Prostate gland (tissue), 2 donors: ENCODE measurements at regions not wholly inside any gene's neighbourhood (a gene's known extent, or its start where the extent isn't known, plus 50 kb on each side); places are given as distances from the start of the nearest gene placed in this dataset.

Source experiments
- DNase-seq: peaks from one replicate; pipeline ENCODE4 v3.0.0-alpha.2; 2019; ENCODE audit warnings: low spot score
- H3K27ac ChIP-seq, 2 donors: fragments of 200-600 bp; sonication (generic); 2 replicates each; pipeline ENCODE4 v1.5.1; 2017 to 2019
- H3K27me3 ChIP-seq: fragments of 200-600 bp; sonication (generic); replicated peaks from 2 replicates; pipeline ENCODE4 v1.5.1; 2019; ENCODE audit not compliant: insufficient read depth
- H3K36me3 ChIP-seq, 2 donors: fragments of 200-600 bp; sonication (generic); 1 replicate in 1 of 2; 2 replicates in 1 of 2; pipeline versions ENCODE4 v1.5.1 to v1.8.1; 2017 to 2019
- H3K4me1 ChIP-seq: fragments of 200-600 bp; sonication (generic); replicated peaks from 2 replicates; pipeline ENCODE4 v1.5.1; 2019
- H3K4me3 ChIP-seq, 2 donors: fragments of 200-600 bp; sonication (generic); 2 replicates each; pipeline ENCODE4 v1.5.1; 2017 to 2019
- H3K9me3 ChIP-seq: fragments of 200-600 bp; sonication (generic); 2 replicates; pipeline ENCODE4 v1.5.1; 2017
- CTCF ChIP-seq, 4 experiments: fragments of 200-600 bp in 2 of 4; fragments of 450-650 bp in 2 of 4; sonication (generic) in 2 of 4; IDR thresholded peaks; 1 replicate in 3 of 4; 2 replicates in 1 of 4; pipeline ENCODE4 v1.5.1; 2016 to 2019; ENCODE audit warnings: antibody characterized with exemption in 4 of 4, mild to moderate bottlenecking in 2 of 4, moderate library complexity in 2 of 4
- POLR2A ChIP-seq: fragments of 450-650 bp; IDR thresholded peaks from one replicate; pipeline ENCODE4 v1.6.1; 2016; ENCODE audit warnings: antibody characterized with exemption, mild to moderate bottlenecking
- POLR2AphosphoS5 ChIP-seq: sonication (generic); formaldehyde crosslinking; IDR thresholded peaks from one replicate; pipeline ENCODE4 v1.6.1; 2017; ENCODE audit warnings: antibody characterized with exemption
- WGBS: methylation state at CpG from one replicate; pipeline ENCODE4 v1.1.5; 2018; 5-methylcytosine and 5-hydroxymethylcytosine counted together
- intact Hi-C: fragments of 100-400 bp; cut with DNase I; formaldehyde crosslinking; loops from one replicate; pipeline ENCODE4 v1.14.2; 2022

- no peaks in the 10 kb centered on the region for H3K36me3 ChIP-seq
- TF ChIP-seq POLR2AphosphoS5, result no peak
- no peak for TF ChIP-seq POLR2A
- no peak for TF ChIP-seq CTCF (IDR thresholded peaks at IDR 0.05)
- WGBS, result 92% methylated on average over 3 of the region's 3 CpGs
- intact Hi-C loops, result no loop called here
- no peak overlapping the region for H3K27ac ChIP-seq
- no peak overlapping the region for H3K4me3 ChIP-seq
- DNase-seq, result no peak
- no peaks in the 10 kb centered on the region for H3K4me1 ChIP-seq
- no peaks in the 10 kb centered on the region for H3K27me3 ChIP-seq
- peaks cover 4% of the 10 kb centered on the region for H3K9me3 ChIP-seq
These were observed 596.7 kb downstream of the GABRG1 start for GRCh38 chr4:45527160-45527559.

- intact Hi-C loops, result no loop called here
- Histone ChIP-seq H3K27me3 (no peaks in the 10 kb centered on the region), H3K4me1 (no peaks in the 10 kb centered on the region), H3K4me3 (no peak overlapping the region), H3K27ac (no peak overlapping the region), H3K36me3 (no peaks in the 10 kb centered on the region), H3K9me3 (no peaks in the 10 kb centered on the region)
- TF ChIP-seq POLR2A (no peak), POLR2AphosphoS5 (no peak)
- DNase-seq, result no peak
- WGBS, result 92% methylated on average over 6 of the region's 6 CpGs
These were observed 605.0 kb downstream of the GABRG1 start for GRCh38 chr4:45518832-45519231.

- no peaks in the 10 kb centered on the region for H3K9me3 ChIP-seq
- no peak overlapping the region for H3K27ac ChIP-seq
- no peak overlapping the region for H3K4me3 ChIP-seq
- DNase-seq, result no peak
- no peaks in the 10 kb centered on the region for H3K27me3 ChIP-seq
- TF ChIP-seq POLR2A (no peak), POLR2AphosphoS5 (no peak), CTCF (IDR thresholded peaks at IDR 0.05) (no peak)
- intact Hi-C loops, result no loop called here
- no peaks in the 10 kb centered on the region for H3K36me3 ChIP-seq
- 48% methylated on average over 2 of the region's 2 CpGs for WGBS
- H3K4me1 ChIP-seq, result no peaks in the 10 kb centered on the region
These were observed 621.4 kb downstream of the GABRG1 start for GRCh38 chr4:45502471-45502870.

- no peak for TF ChIP-seq CTCF (IDR thresholded peaks at IDR 0.05)
- no peak for TF ChIP-seq POLR2A
- TF ChIP-seq POLR2AphosphoS5, result no peak
- WGBS, result 42% methylated on average over 1 of the region's 1 CpG
These were observed 639.1 kb downstream of the GABRG1 start for GRCh38 chr4:45484740-45485139.

GRCh38 chr4:45482346-45482745 lies 641.5 kb downstream of the GABRG1 start:
- no peak overlapping the region for H3K4me3 ChIP-seq
- WGBS, result 96% methylated on average over 7 of the region's 7 CpGs
- no peaks in the 10 kb centered on the region for H3K9me3 ChIP-seq
- H3K27me3 ChIP-seq, result no peaks in the 10 kb centered on the region
- no peak overlapping the region for H3K27ac ChIP-seq
- DNase-seq, result no peak
- TF ChIP-seq POLR2A, result no peak
- no peak for TF ChIP-seq POLR2AphosphoS5
- no peak for TF ChIP-seq CTCF (IDR thresholded peaks at IDR 0.05)
- no peaks in the 10 kb centered on the region for H3K4me1 ChIP-seq
- intact Hi-C loops, result no loop called here
- H3K36me3 ChIP-seq, result no peaks in the 10 kb centered on the region

More at GRCh38 chr4:45484740-45485139, 639.1 kb downstream of the GABRG1 start:
- no peak for DNase-seq
- H3K9me3 ChIP-seq, result no peaks in the 10 kb centered on the region
- no peaks in the 10 kb centered on the region for H3K4me1 ChIP-seq
- intact Hi-C loops, result no loop called here
- no peaks in the 10 kb centered on the region for H3K27me3 ChIP-seq
- H3K36me3 ChIP-seq, result no peaks in the 10 kb centered on the region
- H3K27ac ChIP-seq, result no peak overlapping the region
- H3K4me3 ChIP-seq, result no peak overlapping the region
